Lower leg skin (tissue), 3 donors: ENCODE measurements at regions not wholly inside any gene's neighbourhood (a gene's known extent, or its start where the extent isn't known, plus 50 kb on each side); places are given as distances from the start of the nearest gene placed in this dataset.

Source experiments
- POLR2A ChIP-seq, 2 donors: fragments of 450-650 bp; IDR thresholded peaks; one replicate each; pipeline ENCODE4 v1.6.1; 2016 to 2017; ENCODE audit warnings: antibody characterized with exemption in 2 of 2, mild to moderate bottlenecking in 1 of 2, moderate library complexity in 1 of 2
- TF ChIP-seq, protein P1 (sequence below), 3 donors: fragments of 450-650 bp; IDR thresholded peaks; one replicate each; pipeline ENCODE4 v1.5.1; 2016; ENCODE audit warnings: antibody characterized with exemption in 3 of 3, mild to moderate bottlenecking in 3 of 3, moderate library complexity in 2 of 3

GRCh38 chr14:98130691-98131090 is 1141.3 kb downstream of the BCL11B start:
- TF ChIP-seq, protein P1, sequence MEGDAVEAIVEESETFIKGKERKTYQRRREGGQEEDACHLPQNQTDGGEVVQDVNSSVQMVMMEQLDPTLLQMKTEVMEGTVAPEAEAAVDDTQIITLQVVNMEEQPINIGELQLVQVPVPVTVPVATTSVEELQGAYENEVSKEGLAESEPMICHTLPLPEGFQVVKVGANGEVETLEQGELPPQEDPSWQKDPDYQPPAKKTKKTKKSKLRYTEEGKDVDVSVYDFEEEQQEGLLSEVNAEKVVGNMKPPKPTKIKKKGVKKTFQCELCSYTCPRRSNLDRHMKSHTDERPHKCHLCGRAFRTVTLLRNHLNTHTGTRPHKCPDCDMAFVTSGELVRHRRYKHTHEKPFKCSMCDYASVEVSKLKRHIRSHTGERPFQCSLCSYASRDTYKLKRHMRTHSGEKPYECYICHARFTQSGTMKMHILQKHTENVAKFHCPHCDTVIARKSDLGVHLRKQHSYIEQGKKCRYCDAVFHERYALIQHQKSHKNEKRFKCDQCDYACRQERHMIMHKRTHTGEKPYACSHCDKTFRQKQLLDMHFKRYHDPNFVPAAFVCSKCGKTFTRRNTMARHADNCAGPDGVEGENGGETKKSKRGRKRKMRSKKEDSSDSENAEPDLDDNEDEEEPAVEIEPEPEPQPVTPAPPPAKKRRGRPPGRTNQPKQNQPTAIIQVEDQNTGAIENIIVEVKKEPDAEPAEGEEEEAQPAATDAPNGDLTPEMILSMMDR (IDR thresholded peaks at IDR 0.05): no peak
- TF ChIP-seq POLR2A (IDR thresholded peaks at IDR 0.05): no peak
